ENCODE measurements at regions not wholly inside any gene's neighbourhood (a gene's known extent, or its start where the extent isn't known, plus 50 kb on each side); places are given as distances from the start of the nearest gene placed in this dataset.

GRCh38 chr2:63737081-63737751, 104.5 kb upstream of the UGP2 start:
- TF ChIP-seq CREB1 (IDR thresholded peaks at IDR 0.05; ENCODE audit: low read depth), result no peak
- TF ChIP-seq RAD21 (IDR thresholded peaks at IDR 0.05; ENCODE audit: low read depth), result no peak
- TF ChIP-seq TCF12 (IDR thresholded peaks at IDR 0.05; ENCODE audit: low read depth), result no peak
- TF ChIP-seq REST (IDR thresholded peaks at IDR 0.05; ENCODE audit: low read depth), result no peak
- TF ChIP-seq NFIC (IDR thresholded peaks at IDR 0.05), result no peak
- no peak for TF ChIP-seq ZBTB7A (IDR thresholded peaks at IDR 0.05; ENCODE audit: low read depth)
- TF ChIP-seq TEAD4 (IDR thresholded peaks at IDR 0.05), result no peak
- no peak for TF ChIP-seq EGR1 (IDR thresholded peaks at IDR 0.05)
- no peak for TF ChIP-seq CEBPB (IDR thresholded peaks at IDR 0.05)
- TF ChIP-seq USF1 (IDR thresholded peaks at IDR 0.05), result no peak

GRCh38 chr2:63738019-63738418, 103.7 kb upstream of the UGP2 start:
- TF ChIP-seq RAD21 (IDR thresholded peaks at IDR 0.05; ENCODE audit: low read depth) (no peak), EP300 (IDR thresholded peaks at IDR 0.05; ENCODE audit: borderline replicate concordance) (no peak), REST (IDR thresholded peaks at IDR 0.05; ENCODE audit: low read depth) (no peak), CEBPB (IDR thresholded peaks at IDR 0.05) (no peak), NFIC (IDR thresholded peaks at IDR 0.05) (no peak), TEAD4 (IDR thresholded peaks at IDR 0.05) (no peak), TAF1 (IDR thresholded peaks at IDR 0.05; ENCODE audit: low read depth) (no peak), ZBTB7A (IDR thresholded peaks at IDR 0.05; ENCODE audit: low read depth) (no peak), FOXM1 (IDR thresholded peaks at IDR 0.05; ENCODE audit: borderline replicate concordance, low read depth) (no peak), EGR1 (IDR thresholded peaks at IDR 0.05) (no peak), MAX (IDR thresholded peaks at IDR 0.05) (no peak), YY1 (IDR thresholded peaks at IDR 0.05; ENCODE audit: low read depth) (no peak)

GRCh38 chr2:63740020-63740419, 101.7 kb upstream of the UGP2 start:
- TF ChIP-seq TCF12 (IDR thresholded peaks at IDR 0.05; ENCODE audit: low read depth) (no peak), EP300 (IDR thresholded peaks at IDR 0.05; ENCODE audit: borderline replicate concordance) (no peak), NFIC (IDR thresholded peaks at IDR 0.05) (no peak), ZBTB7A (IDR thresholded peaks at IDR 0.05; ENCODE audit: low read depth) (no peak), RAD21 (IDR thresholded peaks at IDR 0.05; ENCODE audit: low read depth) (no peak), EGR1 (IDR thresholded peaks at IDR 0.05) (no peak), YY1 (IDR thresholded peaks at IDR 0.05; ENCODE audit: low read depth) (no peak), CREB1 (IDR thresholded peaks at IDR 0.05; ENCODE audit: low read depth) (no peak), TAF1 (IDR thresholded peaks at IDR 0.05; ENCODE audit: low read depth) (no peak), FOXM1 (IDR thresholded peaks at IDR 0.05; ENCODE audit: borderline replicate concordance, low read depth) (no peak), REST (IDR thresholded peaks at IDR 0.05; ENCODE audit: low read depth) (no peak), MAX (IDR thresholded peaks at IDR 0.05) (no peak), TEAD4 (IDR thresholded peaks at IDR 0.05) (no peak), CEBPB (IDR thresholded peaks at IDR 0.05) (no peak), USF1 (IDR thresholded peaks at IDR 0.05) (no peak)

GRCh38 chr2:63740943-63741342, 100.8 kb upstream of the UGP2 start:
- TF ChIP-seq ZBTB7A (IDR thresholded peaks at IDR 0.05; ENCODE audit: low read depth) (no peak), CEBPB (IDR thresholded peaks at IDR 0.05) (peak; percentile 54)

Measured in Ishikawa (cell line).